Endothelial cell (in vitro differentiated cells): ENCODE measurements at regions not wholly inside any gene's neighbourhood (a gene's known extent, or its start where the extent isn't known, plus 50 kb on each side); places are given as distances from the start of the nearest gene placed in this dataset.

Experiments
- DNase-seq: peaks from one replicate; pipeline ENCODE4 v3.0.0; 2021; ENCODE audit warnings: low spot score
- H3K27ac Mint-ChIP-seq: one replicate; pipeline ENCODE4 v1.8.0; 2021; ENCODE audit warnings: mixed read lengths, inconsistent platforms; ENCODE audit not compliant: unreplicated experiment
- H3K27me3 Mint-ChIP-seq: one replicate; pipeline ENCODE4 v1.8.0; 2021; ENCODE audit warnings: mild to moderate bottlenecking, moderate library complexity, mixed read lengths, inconsistent platforms; ENCODE audit not compliant: unreplicated experiment
- H3K36me3 Mint-ChIP-seq: one replicate; pipeline ENCODE4 v1.8.0; 2021; ENCODE audit warnings: mild to moderate bottlenecking, low read depth, mixed read lengths, inconsistent platforms; ENCODE audit not compliant: unreplicated experiment
- H3K4me1 Mint-ChIP-seq: one replicate; pipeline ENCODE4 v1.8.0; 2021; ENCODE audit warnings: mild to moderate bottlenecking, mixed read lengths, inconsistent platforms; ENCODE audit not compliant: unreplicated experiment
- H3K4me3 Mint-ChIP-seq: one replicate; pipeline ENCODE4 v1.8.0; 2021; ENCODE audit warnings: mild to moderate bottlenecking, mixed read lengths, inconsistent platforms; ENCODE audit not compliant: unreplicated experiment
- H3K9me3 Mint-ChIP-seq: one replicate; pipeline ENCODE4 v1.8.0; 2021; ENCODE audit warnings: mixed read lengths, inconsistent platforms; ENCODE audit not compliant: unreplicated experiment
- TF ChIP-seq, protein P1 (sequence below): fragments of 200-600 bp; sonication (generic); IDR thresholded peaks from one replicate; pipeline ENCODE4 v1.5.0; 2021; ENCODE audit warnings: antibody characterized with exemption; ENCODE audit not compliant: unreplicated experiment

DNA sequence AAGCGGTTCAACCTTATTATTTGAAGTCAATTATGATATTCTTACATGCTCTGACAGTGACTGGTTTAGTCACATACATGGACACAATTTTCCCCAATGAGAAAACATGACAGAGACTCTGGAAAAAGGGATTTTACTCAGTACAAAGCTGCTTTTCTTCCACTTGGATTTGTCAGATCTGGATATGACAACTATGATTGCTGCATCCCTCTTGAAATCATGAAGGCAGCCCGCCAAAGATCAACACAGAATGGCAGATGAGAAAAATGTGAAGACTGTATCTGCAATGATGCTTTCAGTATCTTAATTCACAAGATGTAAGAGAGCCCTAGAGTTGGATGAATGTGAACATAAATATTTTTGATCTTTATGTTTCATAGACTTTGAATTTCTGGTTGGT lies 439.6 kb downstream of the CDH8 start:
- DNase-seq: no peak
- Mint-ChIP-seq H3K9me3 (no peaks in the 10 kb centered on the region), H3K4me1 (no peaks in the 10 kb centered on the region), H3K4me3 (no peak overlapping the region), H3K27ac (no peak overlapping the region), H3K36me3 (no peaks in the 10 kb centered on the region), H3K27me3 (no peaks in the 10 kb centered on the region)
- TF ChIP-seq, protein P1, sequence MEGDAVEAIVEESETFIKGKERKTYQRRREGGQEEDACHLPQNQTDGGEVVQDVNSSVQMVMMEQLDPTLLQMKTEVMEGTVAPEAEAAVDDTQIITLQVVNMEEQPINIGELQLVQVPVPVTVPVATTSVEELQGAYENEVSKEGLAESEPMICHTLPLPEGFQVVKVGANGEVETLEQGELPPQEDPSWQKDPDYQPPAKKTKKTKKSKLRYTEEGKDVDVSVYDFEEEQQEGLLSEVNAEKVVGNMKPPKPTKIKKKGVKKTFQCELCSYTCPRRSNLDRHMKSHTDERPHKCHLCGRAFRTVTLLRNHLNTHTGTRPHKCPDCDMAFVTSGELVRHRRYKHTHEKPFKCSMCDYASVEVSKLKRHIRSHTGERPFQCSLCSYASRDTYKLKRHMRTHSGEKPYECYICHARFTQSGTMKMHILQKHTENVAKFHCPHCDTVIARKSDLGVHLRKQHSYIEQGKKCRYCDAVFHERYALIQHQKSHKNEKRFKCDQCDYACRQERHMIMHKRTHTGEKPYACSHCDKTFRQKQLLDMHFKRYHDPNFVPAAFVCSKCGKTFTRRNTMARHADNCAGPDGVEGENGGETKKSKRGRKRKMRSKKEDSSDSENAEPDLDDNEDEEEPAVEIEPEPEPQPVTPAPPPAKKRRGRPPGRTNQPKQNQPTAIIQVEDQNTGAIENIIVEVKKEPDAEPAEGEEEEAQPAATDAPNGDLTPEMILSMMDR: no peak

- Mint-ChIP-seq H3K27me3 (no peaks in the 10 kb centered on the region), H3K4me3 (no peak overlapping the region), H3K36me3 (no peaks in the 10 kb centered on the region), H3K4me1 (no peaks in the 10 kb centered on the region), H3K27ac (no peak overlapping the region), H3K9me3 (no peaks in the 10 kb centered on the region)
- TF ChIP-seq, protein P1: no peak
- DNase-seq: no peak
These were observed 440.6 kb downstream of the CDH8 start for GRCh38 chr16:61595605-61596004.

GRCh38 chr16:61590577-61590976 lies 445.7 kb downstream of the CDH8 start:
- Mint-ChIP-seq H3K36me3 (no peaks in the 10 kb centered on the region), H3K27me3 (no peaks in the 10 kb centered on the region), H3K4me1 (no peaks in the 10 kb centered on the region), H3K9me3 (no peaks in the 10 kb centered on the region), H3K27ac (no peak overlapping the region), H3K4me3 (no peak overlapping the region)
- no peak for DNase-seq
- TF ChIP-seq, protein P1: no peak

DNA sequence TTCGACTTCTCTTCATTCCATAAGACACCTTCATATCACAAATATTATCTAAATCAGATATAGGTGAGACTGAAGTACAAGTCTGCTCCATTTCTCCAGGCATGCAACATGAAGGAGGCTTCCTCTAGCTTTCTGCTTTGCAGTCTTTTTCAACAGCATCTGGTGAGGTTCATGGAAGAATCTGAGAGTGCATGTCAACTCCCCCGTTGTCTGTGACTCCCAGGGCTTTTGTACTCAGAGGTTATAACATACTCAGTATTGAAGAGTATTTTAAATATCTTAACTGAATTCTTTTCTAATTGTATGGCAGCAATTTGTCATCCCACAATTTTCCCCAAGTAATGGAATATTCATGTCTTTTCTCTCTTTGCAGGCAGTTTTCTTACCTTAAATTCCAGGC lies 448.7 kb downstream of the CDH8 start:
- TF ChIP-seq, protein P1: no peak
- DNase-seq: no peak
- H3K9me3 Mint-ChIP-seq: no peaks in the 10 kb centered on the region
- H3K4me3 Mint-ChIP-seq: no peak overlapping the region
- no peaks in the 10 kb centered on the region for H3K27me3 Mint-ChIP-seq
- no peak overlapping the region for H3K27ac Mint-ChIP-seq
- H3K4me1 Mint-ChIP-seq: no peaks in the 10 kb centered on the region
- H3K36me3 Mint-ChIP-seq: no peaks in the 10 kb centered on the region

GRCh38 chr16:61581417-61582046 lies 454.7 kb downstream of the CDH8 start:
- H3K9me3 Mint-ChIP-seq: no peaks in the 10 kb centered on the region
- no peaks in the 10 kb centered on the region for H3K36me3 Mint-ChIP-seq
- H3K27me3 Mint-ChIP-seq: no peaks in the 10 kb centered on the region
- no peak overlapping the region for H3K4me3 Mint-ChIP-seq
- no peak for DNase-seq
- no peaks in the 10 kb centered on the region for H3K4me1 Mint-ChIP-seq
- TF ChIP-seq, protein P1: no peak
- H3K27ac Mint-ChIP-seq: no peak overlapping the region
